ENCODE measurements at regions not wholly inside any gene's neighbourhood (a gene's known extent, or its start where the extent isn't known, plus 50 kb on each side); places are given as distances from the start of the nearest gene placed in this dataset.

DNA sequence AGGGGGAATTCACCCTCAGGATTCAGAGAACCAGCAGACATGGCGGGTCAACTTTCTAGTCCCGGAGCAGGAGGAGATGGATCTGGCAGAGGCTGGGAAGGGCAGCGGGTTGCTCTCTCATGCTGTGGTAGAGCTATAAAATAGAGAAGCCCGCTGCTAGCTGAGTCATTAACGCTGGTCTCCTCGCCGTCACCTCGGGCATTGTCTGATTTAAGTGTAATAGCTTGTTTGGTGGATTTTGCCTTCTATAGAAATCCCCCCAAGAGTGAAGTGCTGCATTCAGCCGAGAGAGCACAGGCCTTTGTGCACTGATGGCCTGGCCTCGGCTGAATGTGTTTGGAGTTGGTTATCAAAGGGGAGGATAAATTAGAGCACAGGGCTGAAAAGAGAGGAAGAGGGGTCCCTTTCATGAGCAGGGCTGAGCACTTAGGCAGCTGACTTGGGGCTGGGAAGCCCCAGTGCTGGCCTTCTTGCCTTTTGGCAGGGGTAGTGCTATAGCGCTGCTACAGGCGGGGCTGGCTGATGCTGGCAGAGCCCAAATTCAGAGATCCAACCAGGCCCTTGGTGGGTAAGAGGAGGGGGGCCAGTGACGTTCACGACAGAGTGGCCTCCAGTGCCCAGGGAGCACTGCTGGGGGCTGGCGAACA lies 161.1 kb upstream of the CADM1 start:
- DNase-seq (ENCODE audit: low read depth, low spot score): no peak
- no peak overlapping the region for H3K27ac ChIP-seq

DNA sequence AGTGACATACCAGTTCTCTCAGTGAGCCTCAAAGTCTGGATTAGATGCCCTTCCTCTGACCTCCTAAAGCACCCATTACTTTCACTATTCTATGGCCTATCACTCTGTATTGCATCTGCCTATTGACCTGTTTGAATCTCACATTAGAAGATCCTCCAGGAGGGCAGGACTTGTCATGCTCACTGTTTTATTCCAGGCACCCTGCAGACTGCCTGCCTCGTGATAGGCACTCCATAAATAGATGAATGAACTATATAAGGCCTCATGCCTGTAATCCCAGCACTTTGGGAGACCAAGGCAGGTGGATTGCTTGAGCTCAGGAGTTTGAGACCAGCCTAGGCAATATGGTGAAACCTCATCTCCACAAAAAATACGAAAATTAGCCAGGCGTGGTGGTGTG lies 160.1 kb upstream of the CADM1 start:
- H3K27ac ChIP-seq: no peak overlapping the region
- DNase-seq (ENCODE audit: low read depth, low spot score): no peak

GRCh38 chr11:115663790-115664189 lies 159.6 kb upstream of the CADM1 start:
- DNase-seq (ENCODE audit: low read depth, low spot score): no peak
- no peak overlapping the region for H3K27ac ChIP-seq

DNA sequence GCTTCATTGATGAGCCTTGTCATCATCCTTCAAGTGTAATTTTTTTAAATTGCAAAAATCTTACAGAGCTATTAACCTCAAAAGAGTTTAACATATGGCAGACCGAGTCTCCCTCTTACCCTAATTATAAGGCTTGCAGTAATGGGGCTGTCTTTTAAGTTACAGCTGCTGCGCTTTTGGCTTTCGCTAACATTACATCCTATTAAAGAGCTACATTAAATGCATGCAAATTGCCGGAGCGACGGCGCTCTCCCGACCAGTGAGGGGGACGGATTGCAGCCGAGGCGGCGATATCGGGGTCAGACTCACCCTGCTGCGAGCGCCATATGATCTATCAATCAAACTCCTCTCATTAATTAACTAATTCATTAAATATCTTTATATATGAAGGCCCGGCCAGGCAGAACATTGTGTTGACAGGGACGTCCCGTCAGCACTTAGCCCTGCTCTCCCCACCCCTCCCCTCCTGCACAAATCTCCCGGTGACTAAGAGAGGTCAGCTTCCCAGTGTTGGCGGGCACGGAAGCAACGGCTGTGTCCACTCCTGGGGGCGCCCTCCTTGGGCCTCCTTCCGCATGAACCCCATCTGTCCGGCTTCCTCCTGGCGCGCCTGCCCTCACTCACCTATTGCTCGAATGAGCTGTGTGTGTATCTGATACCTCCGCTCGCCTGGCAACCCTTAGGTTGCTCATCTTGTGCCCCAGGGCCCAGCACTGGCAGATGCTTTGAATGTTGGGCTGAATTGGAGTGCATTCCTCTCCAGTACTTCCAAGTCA lies 156.0 kb upstream of the CADM1 start:
- H3K27ac ChIP-seq: no peak overlapping the region
- no peak for DNase-seq (ENCODE audit: low read depth, low spot score)

- H3K27ac ChIP-seq: peak overlapping the region; percentile 7
- DNase-seq (ENCODE audit: low read depth, low spot score): no peak
Measured at GRCh38 chr11:115659061-115659963, 155.1 kb upstream of the CADM1 start.

- no peak overlapping the region for H3K27ac ChIP-seq
- DNase-seq (ENCODE audit: low read depth, low spot score): no peak
Measured at GRCh38 chr11:115657586-115657985, 153.4 kb upstream of the CADM1 start.

DNA sequence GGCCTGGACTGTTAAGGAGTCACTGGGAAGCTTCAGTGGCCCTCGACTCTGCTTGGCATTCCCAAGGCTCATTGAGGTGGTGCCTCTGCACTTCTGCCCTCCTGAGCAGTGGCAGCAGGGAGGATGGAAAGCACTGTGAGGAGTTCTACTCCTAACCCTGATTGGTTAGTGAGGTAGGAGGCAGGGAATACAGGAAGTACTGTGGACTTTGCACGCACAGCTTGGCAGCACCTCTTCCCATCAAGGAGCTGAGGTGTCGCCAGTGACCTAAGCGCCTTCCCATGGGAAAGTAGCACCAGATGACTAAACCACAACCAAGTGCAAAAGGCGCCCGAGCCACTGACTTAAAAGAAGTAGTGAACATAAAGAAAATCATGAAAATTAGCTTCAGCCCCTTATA lies 152.5 kb upstream of the CADM1 start:
- DNase-seq (ENCODE audit: low read depth, low spot score): no peak
- H3K27ac ChIP-seq: no peak overlapping the region

DNA sequence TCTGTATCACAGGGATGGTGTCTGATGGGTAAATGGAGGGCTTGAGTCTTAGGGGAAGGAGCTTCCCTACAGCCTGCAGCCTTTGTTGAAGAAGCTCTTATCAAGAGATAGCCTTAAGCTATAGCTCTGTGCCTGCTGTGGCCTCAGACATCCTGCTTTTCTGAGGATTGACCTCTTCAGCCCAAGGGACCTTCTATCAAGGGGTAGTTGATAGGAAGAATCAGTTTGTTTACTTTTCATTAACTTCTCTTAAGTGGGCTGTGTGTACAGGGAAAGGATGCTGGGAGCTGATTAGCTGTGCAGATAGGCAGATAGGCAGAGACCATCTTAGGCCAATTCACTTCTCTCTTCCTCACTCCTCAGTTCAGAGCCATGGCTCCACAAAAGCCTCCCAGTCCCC lies 151.8 kb upstream of the CADM1 start:
- H3K27ac ChIP-seq: no peak overlapping the region
- no peak for DNase-seq (ENCODE audit: low read depth, low spot score)

DNA sequence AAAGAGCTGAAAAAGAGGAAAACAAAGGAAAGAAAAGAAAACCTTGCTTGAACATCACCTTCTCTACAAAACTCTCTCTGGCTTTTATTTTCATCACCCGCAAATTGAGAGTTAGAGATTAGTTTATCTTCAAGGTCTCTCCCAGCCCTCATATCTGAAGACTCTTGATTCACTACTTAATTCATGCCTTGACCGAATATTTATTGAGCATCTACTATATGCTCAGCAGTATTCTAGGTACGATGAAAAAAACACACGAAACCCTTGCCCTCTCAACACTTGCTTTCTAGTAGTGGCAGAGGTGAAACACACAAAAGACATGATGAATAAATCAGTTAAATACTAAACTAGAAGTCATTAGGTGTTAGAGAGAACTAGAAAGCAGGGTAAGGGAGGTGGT lies 150.6 kb upstream of the CADM1 start:
- DNase-seq (ENCODE audit: low read depth, low spot score): no peak
- H3K27ac ChIP-seq: no peak overlapping the region

DNA sequence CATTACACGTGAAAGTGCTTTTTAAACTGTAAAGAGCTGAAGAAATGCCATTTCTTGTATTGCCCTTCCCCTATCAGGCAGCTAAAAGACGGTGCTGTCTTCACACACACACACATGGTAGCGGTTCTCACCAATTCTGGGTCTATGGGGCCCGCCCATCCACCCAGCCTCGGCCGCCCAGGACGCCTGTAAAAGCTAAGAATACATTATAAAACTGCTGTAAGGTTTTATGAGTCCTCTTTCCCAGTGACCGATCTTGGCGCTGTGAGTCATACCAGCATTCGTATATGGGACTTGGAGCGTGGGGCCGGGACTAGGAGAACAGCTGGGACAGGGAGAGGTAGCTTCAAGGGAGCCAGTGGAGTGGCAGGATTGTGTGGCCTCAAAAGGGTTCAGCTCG lies 149.7 kb upstream of the CADM1 start:
- no peak for DNase-seq (ENCODE audit: low read depth, low spot score)
- H3K27ac ChIP-seq: peak overlapping the region; percentile 95

GRCh38 chr11:115653076-115653475 lies 148.9 kb upstream of the CADM1 start:
- peak overlapping the region; percentile 95 for H3K27ac ChIP-seq
- DNase-seq (ENCODE audit: low read depth, low spot score): no peak

- DNase-seq (ENCODE audit: low read depth, low spot score): no peak
- H3K27ac ChIP-seq: peak overlapping the region; percentile 95
Measured at GRCh38 chr11:115652496-115652895, 148.3 kb upstream of the CADM1 start.

- peak overlapping the region; percentile 95 for H3K27ac ChIP-seq
- DNase-seq (ENCODE audit: low read depth, low spot score): no peak
Measured at GRCh38 chr11:115652094-115652493, 147.9 kb upstream of the CADM1 start.

GRCh38 chr11:115649461-115649860 lies 145.2 kb upstream of the CADM1 start:
- H3K27ac ChIP-seq: no peak overlapping the region
- DNase-seq (ENCODE audit: low read depth, low spot score): no peak

GRCh38 chr11:115645631-115646317 lies 141.6 kb upstream of the CADM1 start:
- no peak for DNase-seq (ENCODE audit: low read depth, low spot score)
- no peak overlapping the region for H3K27ac ChIP-seq

GRCh38 chr11:115644856-115645255 lies 140.6 kb upstream of the CADM1 start:
- no peak overlapping the region for H3K27ac ChIP-seq
- DNase-seq (ENCODE audit: low read depth, low spot score): no peak

- no peak overlapping the region for H3K27ac ChIP-seq
- no peak for DNase-seq (ENCODE audit: low read depth, low spot score)
Measured at GRCh38 chr11:115643549-115644270, 139.5 kb upstream of the CADM1 start.

DNA sequence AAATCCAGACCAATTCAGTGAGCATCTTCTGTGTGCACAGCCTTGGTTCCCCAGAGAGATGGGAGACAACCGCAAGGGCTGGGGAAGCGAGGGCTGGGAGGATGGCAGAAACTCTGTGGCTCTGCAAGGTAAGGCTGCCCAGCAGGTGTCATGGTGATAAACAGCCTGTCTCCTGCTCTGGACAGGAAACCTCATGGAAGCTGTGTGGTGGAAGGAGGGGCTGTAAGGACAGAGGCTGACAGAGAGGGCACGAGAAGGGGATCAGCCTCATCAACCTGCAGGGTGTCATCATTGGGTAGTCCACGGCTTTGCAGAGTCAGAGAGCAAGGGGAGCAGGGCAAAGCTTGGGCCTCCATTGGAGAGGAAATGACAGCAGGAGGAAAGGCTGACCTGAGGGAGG lies 138.4 kb upstream of the CADM1 start:
- no peak for DNase-seq (ENCODE audit: low read depth, low spot score)
- H3K27ac ChIP-seq: no peak overlapping the region

DNA sequence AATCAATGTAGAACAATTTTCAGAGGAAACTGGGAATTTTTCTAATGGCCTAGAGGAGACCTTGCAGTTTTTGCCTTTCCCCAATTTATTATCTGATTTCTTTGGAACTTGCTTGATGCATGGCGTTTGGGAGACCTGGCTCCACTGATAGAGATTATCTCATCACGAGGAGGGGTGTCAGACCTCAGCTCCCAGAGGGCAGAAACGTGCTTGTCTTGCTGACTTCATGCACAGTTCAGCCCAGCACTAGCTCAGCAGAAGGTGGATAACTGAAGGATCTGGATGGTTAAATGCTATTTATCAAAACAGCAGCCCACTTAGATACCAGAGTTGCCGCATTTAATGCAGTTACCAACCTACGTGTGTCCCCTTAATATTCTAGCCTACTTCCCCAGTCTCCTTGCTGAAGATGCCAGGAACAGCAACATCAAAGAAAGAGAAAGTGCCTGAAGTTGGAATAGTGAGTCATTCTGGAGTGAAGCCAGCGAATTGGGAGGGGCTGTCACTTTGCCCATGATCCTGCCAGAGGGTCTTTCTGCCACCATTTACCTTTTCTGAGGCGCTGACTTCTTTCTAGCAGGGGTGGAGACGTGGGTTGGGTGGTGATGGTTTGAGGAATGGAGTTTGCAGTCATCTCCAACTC lies 133.5 kb upstream of the CADM1 start:
- DNase-seq (ENCODE audit: low read depth, low spot score): no peak
- H3K27ac ChIP-seq: no peak overlapping the region
